AG04449 (cell line): ENCODE measurements at regions not wholly inside any gene's neighbourhood (a gene's known extent, or its start where the extent isn't known, plus 50 kb on each side); places are given as distances from the start of the nearest gene placed in this dataset.

Experiments
- CTCF ChIA-PET: fragments of 350-600 bp; formaldehyde crosslinking; extraction: SDS; loops from one replicate; lab custom pipeline; 2021; ENCODE audit warnings: antibody characterized with exemption; lab: Yijun Ruan, JAX
- POLR2A ChIA-PET: fragments of 400-600, 350-600 bp; formaldehyde crosslinking; extraction: SDS; loops from one replicate; lab custom pipeline; 2020; ENCODE audit warnings: antibody characterized with exemption, inconsistent platforms; lab: Yijun Ruan, JAX
- DNase-seq: peaks from one replicate; pipeline ENCODE4 v3.0.0-alpha.2; 2010; ENCODE audit warnings: low read depth, low spot score
- H3K4me3 ChIP-seq: 2 replicates; pipeline ENCODE4 v1.5.1; 2011; ENCODE audit warnings: low read depth, mild to moderate bottlenecking, control low read depth, low read length
- TF ChIP-seq, protein P1 (sequence below): IDR thresholded peaks from one replicate; pipeline ENCODE4 v1.5.1; 2011; ENCODE audit warnings: mild to moderate bottlenecking, moderate library complexity, low read length, control low read depth, inconsistent platforms; ENCODE audit not compliant: insufficient read depth; ENCODE audit errors: missing control alignments

- no peak overlapping the region for H3K4me3 ChIP-seq
- POLR2A ChIA-PET = no interaction called here
- CTCF ChIA-PET = interaction anchor here (0.6 kb wide), 2 partner anchors 34 to 583 kb away, joined by 3 to 4 read pairs; no protein-coding TSS in a partner anchor
- DNase-seq = no peak
- TF ChIP-seq, protein P1, sequence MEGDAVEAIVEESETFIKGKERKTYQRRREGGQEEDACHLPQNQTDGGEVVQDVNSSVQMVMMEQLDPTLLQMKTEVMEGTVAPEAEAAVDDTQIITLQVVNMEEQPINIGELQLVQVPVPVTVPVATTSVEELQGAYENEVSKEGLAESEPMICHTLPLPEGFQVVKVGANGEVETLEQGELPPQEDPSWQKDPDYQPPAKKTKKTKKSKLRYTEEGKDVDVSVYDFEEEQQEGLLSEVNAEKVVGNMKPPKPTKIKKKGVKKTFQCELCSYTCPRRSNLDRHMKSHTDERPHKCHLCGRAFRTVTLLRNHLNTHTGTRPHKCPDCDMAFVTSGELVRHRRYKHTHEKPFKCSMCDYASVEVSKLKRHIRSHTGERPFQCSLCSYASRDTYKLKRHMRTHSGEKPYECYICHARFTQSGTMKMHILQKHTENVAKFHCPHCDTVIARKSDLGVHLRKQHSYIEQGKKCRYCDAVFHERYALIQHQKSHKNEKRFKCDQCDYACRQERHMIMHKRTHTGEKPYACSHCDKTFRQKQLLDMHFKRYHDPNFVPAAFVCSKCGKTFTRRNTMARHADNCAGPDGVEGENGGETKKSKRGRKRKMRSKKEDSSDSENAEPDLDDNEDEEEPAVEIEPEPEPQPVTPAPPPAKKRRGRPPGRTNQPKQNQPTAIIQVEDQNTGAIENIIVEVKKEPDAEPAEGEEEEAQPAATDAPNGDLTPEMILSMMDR = no peak
Measured at GRCh38 chr6:14880052-14880451, 365.8 kb upstream of the JARID2 start.

DNA sequence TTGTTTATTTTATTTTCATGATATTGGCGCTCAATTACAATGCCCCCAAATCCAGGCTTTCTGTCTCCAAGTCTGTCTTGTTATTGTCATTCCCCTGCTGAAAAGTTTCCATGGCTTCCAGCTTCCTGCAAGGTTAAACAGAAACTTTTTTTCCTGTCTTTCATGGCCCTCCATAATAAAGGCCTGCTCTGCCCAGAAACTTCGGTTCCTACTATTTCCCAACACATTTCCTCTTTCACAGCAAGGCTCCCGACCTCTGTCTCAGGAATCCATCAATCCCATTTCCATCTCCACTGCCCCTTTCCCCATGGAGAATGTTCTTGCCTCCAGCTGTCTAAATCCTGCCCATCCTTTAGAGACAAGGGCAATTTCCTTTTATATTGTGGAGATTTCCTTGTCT lies 365.2 kb upstream of the JARID2 start:
- CTCF ChIA-PET = interaction anchor here (0.6 kb wide), 1 partner anchor 33 kb away, joined by 3 read pairs; no protein-coding TSS in a partner anchor
- TF ChIP-seq, protein P1 = no peak
- POLR2A ChIA-PET = interaction anchor here (0.7 kb wide), 1 partner anchor 175 kb away, joined by 5 read pairs; no protein-coding TSS in a partner anchor
- no peak overlapping the region for H3K4me3 ChIP-seq
- DNase-seq = no peak

- ChIA-PET POLR2A (interaction anchor here (0.7 kb wide), 1 partner anchor 175 kb away, joined by 5 read pairs; no protein-coding TSS in a partner anchor), CTCF (no interaction called here)
- no peak for DNase-seq
- no peak overlapping the region for H3K4me3 ChIP-seq
- TF ChIP-seq, protein P1 = no peak
Measured at GRCh38 chr6:14881398-14881797, 364.5 kb upstream of the JARID2 start.

DNA sequence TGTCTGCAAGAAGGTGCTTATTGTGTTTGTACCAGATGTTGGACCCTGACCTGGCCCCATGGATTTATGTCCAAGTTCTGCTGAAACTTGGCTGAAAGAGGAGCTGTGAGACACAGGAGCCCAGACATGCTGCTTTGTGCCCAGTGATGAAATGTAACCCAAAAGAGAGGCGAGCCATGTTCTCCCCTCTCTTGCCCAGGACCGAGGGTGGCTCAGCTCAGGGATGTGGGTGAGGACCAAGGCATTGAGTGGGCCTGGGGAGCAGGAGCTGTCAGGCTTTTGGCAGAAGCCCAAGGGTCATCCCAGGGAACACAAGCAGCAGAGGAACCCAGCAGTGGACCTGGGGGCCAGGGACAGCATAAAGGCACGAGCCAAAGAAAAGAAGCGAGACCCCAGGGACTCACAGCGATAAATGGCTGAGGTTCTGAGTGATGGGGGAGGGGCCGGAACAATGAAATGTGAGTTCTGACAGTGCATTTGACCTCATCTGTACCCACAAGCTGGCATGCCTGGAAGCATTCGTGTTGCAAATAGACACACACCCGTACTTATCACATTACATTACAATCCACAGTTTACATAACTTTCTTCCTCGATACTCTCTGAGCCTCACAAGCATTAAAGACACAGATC lies 363.4 kb upstream of the JARID2 start:
- ChIA-PET POLR2A (no interaction called here), CTCF (no interaction called here)
- TF ChIP-seq, protein P1 = no peak
- no peak overlapping the region for H3K4me3 ChIP-seq
- DNase-seq = no peak

DNA sequence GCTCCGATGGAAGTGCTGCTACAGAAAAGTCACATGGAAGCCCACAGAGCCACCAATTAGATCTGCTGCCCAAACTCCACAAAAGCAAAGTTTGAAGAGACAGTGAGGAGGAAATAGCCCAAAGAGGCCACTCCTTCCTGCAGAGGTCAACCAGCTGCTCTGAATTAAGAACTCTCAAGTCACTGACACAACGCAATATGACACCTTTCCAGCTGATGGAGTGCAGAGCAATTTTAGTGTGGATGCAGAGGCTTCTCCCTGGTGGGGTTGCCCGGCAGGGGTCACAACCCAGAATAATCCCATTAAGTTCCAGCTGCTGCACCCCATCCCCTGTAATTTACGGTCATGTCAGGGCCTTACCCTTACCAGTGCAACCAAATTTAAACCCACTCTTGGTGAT lies 361.9 kb upstream of the JARID2 start:
- TF ChIP-seq, protein P1 = no peak
- POLR2A ChIA-PET = no interaction called here
- no peak overlapping the region for H3K4me3 ChIP-seq
- CTCF ChIA-PET = no interaction called here
- DNase-seq = no peak

DNA sequence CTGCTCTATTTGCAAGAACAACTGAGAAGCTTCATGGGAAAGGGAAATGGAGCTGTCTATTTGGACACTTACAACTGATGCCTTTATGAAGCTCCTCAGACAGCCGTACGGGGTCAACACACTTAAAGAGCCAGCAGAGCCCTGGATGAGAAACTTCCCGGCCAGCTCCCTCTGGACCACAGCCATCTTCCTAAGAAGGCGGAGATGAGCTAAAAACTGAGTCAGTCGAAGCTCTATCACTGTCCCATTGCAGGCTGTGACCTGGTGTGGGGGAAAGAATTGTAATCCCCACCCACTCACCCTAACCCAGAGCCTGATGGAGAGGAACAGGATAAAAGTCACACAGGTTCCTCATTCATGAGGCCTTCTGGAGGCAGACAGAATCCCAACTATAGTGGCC lies 360.4 kb upstream of the JARID2 start:
- TF ChIP-seq, protein P1 = no peak
- ChIA-PET CTCF (interaction anchor here (0.6 kb wide), 1 partner anchor 1068 kb away, joined by 3 read pairs; no protein-coding TSS in a partner anchor), POLR2A (interaction anchor here (0.6 to 1.1 kb wide), 2 partner anchors 19 to 360 kb away, joined by 3 read pairs; no protein-coding TSS in a partner anchor)
- no peak for DNase-seq
- H3K4me3 ChIP-seq = no peak overlapping the region
